Tibial nerve (tissue), 4 donors: ENCODE measurements at regions not wholly inside any gene's neighbourhood (a gene's known extent, or its start where the extent isn't known, plus 50 kb on each side); places are given as distances from the start of the nearest gene placed in this dataset.

Source experiments
- DNase-seq, 2 donors: peaks; one replicate each; pipeline ENCODE4 v3.0.0-alpha.2; 2019; ENCODE audit warnings: low spot score in 2 of 2
- H3K27ac ChIP-seq, 4 donors: fragments of 200-600 bp; sonication (generic) in 3 of 4; one replicate each; pipeline ENCODE4 v1.5.1; 2017 to 2019; ENCODE audit warnings: mild to moderate bottlenecking in 1 of 4
- H3K27me3 ChIP-seq, 2 donors: fragments of 200-600 bp; sonication (generic) in 1 of 2; one replicate each; pipeline versions ENCODE4 v1.5.1 to v1.6.0; 2017 to 2019
- H3K36me3 ChIP-seq, 3 donors: fragments of 200-600 bp; sonication (generic); one replicate each; pipeline ENCODE4 v1.5.1; 2018 to 2019
- H3K4me1 ChIP-seq, 4 donors: fragments of 200-600 bp; sonication (generic) in 3 of 4; one replicate each; pipeline ENCODE4 v1.5.1; 2017 to 2019
- H3K4me3 ChIP-seq, 4 donors: fragments of 200-600 bp; sonication (generic) in 3 of 4; one replicate each; pipeline ENCODE4 v1.5.1; 2017 to 2019; ENCODE audit warnings: mild to moderate bottlenecking in 1 of 4, moderate library complexity in 1 of 4
- H3K9me3 ChIP-seq, 4 donors: fragments of 200-600 bp; sonication (generic) in 3 of 4; one replicate each; pipeline ENCODE4 v1.5.1; 2017 to 2019
- EP300 ChIP-seq, 2 donors: sonication (generic); formaldehyde crosslinking; IDR thresholded peaks; one replicate each; pipeline ENCODE4 v1.6.1; 2017; ENCODE audit warnings: antibody characterized with exemption in 2 of 2, mild to moderate bottlenecking in 1 of 2
- POLR2A ChIP-seq, 2 donors: fragments of 450-650 bp; IDR thresholded peaks; one replicate each; pipeline ENCODE4 v1.6.1; 2017; ENCODE audit warnings: antibody characterized with exemption in 2 of 2, mild to moderate bottlenecking in 2 of 2, moderate library complexity in 2 of 2
- WGBS, 2 donors: methylation state at CpG; one replicate each; pipeline ENCODE4 v1.1.5; 2018; 5-methylcytosine and 5-hydroxymethylcytosine counted together
- TF ChIP-seq, protein P1 (sequence below), 5 experiments: fragments of 200-600 bp in 3 of 5; fragments of 450-650 bp in 2 of 5; sonication (generic) in 3 of 5; IDR thresholded peaks; one replicate each; pipeline ENCODE4 v1.5.1; 2016 to 2019; ENCODE audit warnings: antibody characterized with exemption in 5 of 5, mild to moderate bottlenecking in 3 of 5, moderate library complexity in 2 of 5

- TF ChIP-seq, protein P1, sequence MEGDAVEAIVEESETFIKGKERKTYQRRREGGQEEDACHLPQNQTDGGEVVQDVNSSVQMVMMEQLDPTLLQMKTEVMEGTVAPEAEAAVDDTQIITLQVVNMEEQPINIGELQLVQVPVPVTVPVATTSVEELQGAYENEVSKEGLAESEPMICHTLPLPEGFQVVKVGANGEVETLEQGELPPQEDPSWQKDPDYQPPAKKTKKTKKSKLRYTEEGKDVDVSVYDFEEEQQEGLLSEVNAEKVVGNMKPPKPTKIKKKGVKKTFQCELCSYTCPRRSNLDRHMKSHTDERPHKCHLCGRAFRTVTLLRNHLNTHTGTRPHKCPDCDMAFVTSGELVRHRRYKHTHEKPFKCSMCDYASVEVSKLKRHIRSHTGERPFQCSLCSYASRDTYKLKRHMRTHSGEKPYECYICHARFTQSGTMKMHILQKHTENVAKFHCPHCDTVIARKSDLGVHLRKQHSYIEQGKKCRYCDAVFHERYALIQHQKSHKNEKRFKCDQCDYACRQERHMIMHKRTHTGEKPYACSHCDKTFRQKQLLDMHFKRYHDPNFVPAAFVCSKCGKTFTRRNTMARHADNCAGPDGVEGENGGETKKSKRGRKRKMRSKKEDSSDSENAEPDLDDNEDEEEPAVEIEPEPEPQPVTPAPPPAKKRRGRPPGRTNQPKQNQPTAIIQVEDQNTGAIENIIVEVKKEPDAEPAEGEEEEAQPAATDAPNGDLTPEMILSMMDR (IDR thresholded peaks at IDR 0.05), result peak; percentile 43 to 60 (median 47)
- TF ChIP-seq EP300 (IDR thresholded peaks at IDR 0.05), result no peak
Measured at GRCh38 chr2:16553226-16553625, 112.4 kb downstream of the CYRIA start.

DNA sequence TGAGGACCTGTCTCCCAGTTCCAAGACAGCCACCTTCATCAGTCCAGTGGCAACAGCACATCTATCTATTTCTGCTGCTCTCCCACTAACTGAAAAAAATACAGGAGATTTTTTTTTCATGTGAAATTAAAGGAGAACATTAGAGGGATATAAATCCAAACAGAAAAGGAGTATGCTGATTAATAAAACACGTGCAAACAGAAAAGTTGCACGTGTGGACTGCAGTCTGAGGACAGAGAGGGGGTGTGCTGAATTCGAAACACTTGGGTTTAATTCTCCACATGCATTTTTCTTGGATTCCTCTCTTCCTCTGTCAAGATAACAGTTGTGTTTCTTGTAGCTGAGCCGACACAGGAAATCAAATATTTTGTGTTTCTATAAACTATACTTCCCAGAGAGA is 113.4 kb downstream of the CYRIA start:
- Histone ChIP-seq H3K4me1 (no peaks in the 10 kb centered on the region), H3K9me3 (no peaks in the 10 kb centered on the region), H3K27me3 (no peaks in the 10 kb centered on the region), H3K4me3 (no peak overlapping the region), H3K36me3 (peaks cover 0 to 21% (median 0%) of the 10 kb centered on the region in 3 donors), H3K27ac (no peak overlapping the region)
- 72 to 81% methylated on average over 4 of the region's 4 CpGs for WGBS, 2 donors
- no peak for DNase-seq
- TF ChIP-seq EP300 (IDR thresholded peaks at IDR 0.05), result no peak
- TF ChIP-seq, protein P1 (IDR thresholded peaks at IDR 0.05), result no peak
- TF ChIP-seq POLR2A (IDR thresholded peaks at IDR 0.05), result no peak

More at GRCh38 chr2:16553226-16553625, 112.4 kb downstream of the CYRIA start:
- peak in 1 of 2 donors; percentile 59 for DNase-seq
- Histone ChIP-seq H3K27me3 (no peaks in the 10 kb centered on the region), H3K9me3 (no peaks in the 10 kb centered on the region), H3K36me3 (peaks cover 0 to 22% (median 0%) of the 10 kb centered on the region in 3 donors), H3K27ac (no peak overlapping the region), H3K4me3 (no peak overlapping the region), H3K4me1 (no peaks in the 10 kb centered on the region)
- WGBS, 2 donors, result 62 to 66% methylated on average over 4 of the region's 4 CpGs

GRCh38 chr2:16548036-16548435 is 117.6 kb downstream of the CYRIA start:
- 83 to 84% methylated on average over 2 of the region's 2 CpGs for WGBS, 2 donors
- Histone ChIP-seq H3K4me3 (no peak overlapping the region), H3K27ac (no peak overlapping the region), H3K27me3 (no peaks in the 10 kb centered on the region), H3K36me3 (no peaks in the 10 kb centered on the region), H3K4me1 (no peaks in the 10 kb centered on the region), H3K9me3 (no peaks in the 10 kb centered on the region)
- TF ChIP-seq POLR2A (IDR thresholded peaks at IDR 0.05) (no peak), EP300 (IDR thresholded peaks at IDR 0.05) (no peak)
- TF ChIP-seq, protein P1 (IDR thresholded peaks at IDR 0.05), result no peak
- DNase-seq, result no peak

GRCh38 chr2:16546128-16546754 is 119.4 kb downstream of the CYRIA start:
- 77 to 78% methylated on average over 2 of the region's 2 CpGs for WGBS, 2 donors
- TF ChIP-seq, protein P1 (IDR thresholded peaks at IDR 0.05), result no peak
- TF ChIP-seq POLR2A (IDR thresholded peaks at IDR 0.05), result no peak
- TF ChIP-seq EP300 (IDR thresholded peaks at IDR 0.05), result no peak
- Histone ChIP-seq H3K36me3 (no peaks in the 10 kb centered on the region), H3K27me3 (no peaks in the 10 kb centered on the region), H3K4me1 (no peaks in the 10 kb centered on the region), H3K9me3 (no peaks in the 10 kb centered on the region), H3K27ac (no peak overlapping the region), H3K4me3 (no peak overlapping the region)
- peak in 1 of 2 donors; percentile 37 for DNase-seq

DNA sequence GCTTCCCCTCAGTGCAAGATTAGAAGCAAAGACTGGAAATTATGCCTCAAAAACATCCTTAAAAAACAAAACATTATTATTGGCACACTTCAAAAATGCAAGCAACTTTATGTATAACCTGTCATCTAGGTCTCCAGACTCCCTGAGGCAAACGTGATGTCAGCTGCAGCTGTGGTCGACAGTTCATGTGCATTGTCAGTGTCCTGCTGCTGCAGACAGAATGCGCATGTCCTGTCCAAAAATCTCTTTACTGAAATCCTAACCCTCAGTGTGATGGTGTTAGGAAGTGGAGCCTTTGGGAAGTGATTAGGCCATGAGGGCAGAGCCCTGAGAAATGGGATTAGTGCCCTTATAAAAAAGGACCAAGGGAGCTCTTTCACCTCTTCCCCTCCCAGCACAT is 126.9 kb downstream of the CYRIA start:
- Histone ChIP-seq H3K27ac (no peak overlapping the region), H3K36me3 (no peaks in the 10 kb centered on the region), H3K27me3 (no peaks in the 10 kb centered on the region), H3K4me3 (no peak overlapping the region), H3K9me3 (no peaks in the 10 kb centered on the region), H3K4me1 (no peaks in the 10 kb centered on the region)
- WGBS, 2 donors, result 52 to 60% methylated on average over 3 of the region's 3 CpGs
- TF ChIP-seq, protein P1 (IDR thresholded peaks at IDR 0.05), result no peak
- TF ChIP-seq POLR2A (IDR thresholded peaks at IDR 0.05) (no peak), EP300 (IDR thresholded peaks at IDR 0.05) (no peak)
- no peak for DNase-seq
